Fibroblast of pulmonary artery (primary cell): ENCODE measurements at regions not wholly inside any gene's neighbourhood (a gene's known extent, or its start where the extent isn't known, plus 50 kb on each side); places are given as distances from the start of the nearest gene placed in this dataset.

Experiments used
- DNase-seq: peaks from one replicate; pipeline ENCODE4 v3.0.0-alpha.2; 2010; ENCODE audit warnings: low read depth
- H3K4me3 ChIP-seq: replicated peaks from 2 replicates; pipeline ENCODE4 v1.5.1; 2011; ENCODE audit warnings: low read depth, mild to moderate bottlenecking, control low read depth, low read length, moderate library complexity
- TF ChIP-seq, protein P1 (sequence below): IDR thresholded peaks from 2 replicates; pipeline ENCODE4 v1.5.1; 2011; ENCODE audit warnings: mild to moderate bottlenecking, control low read depth, low read length, inconsistent platforms; ENCODE audit errors: missing control alignments

DNA sequence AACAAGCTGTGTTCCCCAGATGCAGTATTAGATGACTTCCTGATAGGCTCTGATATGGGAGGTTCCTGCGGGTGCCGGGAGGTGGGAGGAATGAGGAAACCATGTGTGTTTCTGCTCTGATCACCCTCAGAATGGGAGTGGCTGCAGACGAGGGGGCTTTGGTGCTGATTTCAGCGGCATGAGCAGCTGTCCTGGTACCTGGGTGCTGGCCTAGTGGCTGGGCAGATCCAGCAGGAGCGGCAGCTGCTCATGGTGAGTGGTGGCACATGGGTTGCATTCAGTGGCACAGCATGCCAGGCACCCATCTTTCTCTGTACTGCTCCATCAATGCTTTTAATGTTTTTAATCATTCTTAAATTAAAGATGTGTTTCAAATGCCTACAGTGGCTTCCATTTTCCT, 177.2 kb upstream of the NETO1 start:
- TF ChIP-seq, protein P1, sequence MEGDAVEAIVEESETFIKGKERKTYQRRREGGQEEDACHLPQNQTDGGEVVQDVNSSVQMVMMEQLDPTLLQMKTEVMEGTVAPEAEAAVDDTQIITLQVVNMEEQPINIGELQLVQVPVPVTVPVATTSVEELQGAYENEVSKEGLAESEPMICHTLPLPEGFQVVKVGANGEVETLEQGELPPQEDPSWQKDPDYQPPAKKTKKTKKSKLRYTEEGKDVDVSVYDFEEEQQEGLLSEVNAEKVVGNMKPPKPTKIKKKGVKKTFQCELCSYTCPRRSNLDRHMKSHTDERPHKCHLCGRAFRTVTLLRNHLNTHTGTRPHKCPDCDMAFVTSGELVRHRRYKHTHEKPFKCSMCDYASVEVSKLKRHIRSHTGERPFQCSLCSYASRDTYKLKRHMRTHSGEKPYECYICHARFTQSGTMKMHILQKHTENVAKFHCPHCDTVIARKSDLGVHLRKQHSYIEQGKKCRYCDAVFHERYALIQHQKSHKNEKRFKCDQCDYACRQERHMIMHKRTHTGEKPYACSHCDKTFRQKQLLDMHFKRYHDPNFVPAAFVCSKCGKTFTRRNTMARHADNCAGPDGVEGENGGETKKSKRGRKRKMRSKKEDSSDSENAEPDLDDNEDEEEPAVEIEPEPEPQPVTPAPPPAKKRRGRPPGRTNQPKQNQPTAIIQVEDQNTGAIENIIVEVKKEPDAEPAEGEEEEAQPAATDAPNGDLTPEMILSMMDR: no peak
- no peak for DNase-seq
- H3K4me3 ChIP-seq: no peak overlapping the region

- H3K4me3 ChIP-seq: no peak overlapping the region
- no peak for DNase-seq
- TF ChIP-seq, protein P1: no peak
Observed at GRCh38 chr18:73043611-73044010, 175.8 kb upstream of the NETO1 start.

DNA sequence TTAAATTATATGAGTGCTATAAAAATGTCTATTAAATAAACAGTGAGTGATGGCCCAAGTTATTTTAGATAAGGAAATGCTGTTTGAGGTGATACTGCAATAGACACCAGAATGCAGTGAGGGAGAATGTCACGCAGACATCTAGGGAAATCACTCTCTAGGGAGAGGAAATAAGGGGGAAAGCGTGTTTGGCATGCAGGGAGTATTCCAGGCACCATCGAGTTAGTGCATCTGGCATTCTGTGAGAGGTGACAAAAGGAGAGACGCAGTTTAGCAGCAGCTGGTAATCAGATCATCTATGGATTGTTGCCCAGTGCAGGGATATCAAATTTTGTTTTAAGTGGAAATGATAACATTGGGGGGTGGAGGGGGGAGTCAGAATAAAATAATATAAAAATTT, 175.4 kb upstream of the NETO1 start:
- no peak for DNase-seq
- TF ChIP-seq, protein P1: no peak
- no peak overlapping the region for H3K4me3 ChIP-seq

- TF ChIP-seq, protein P1: no peak
- DNase-seq: no peak
- H3K4me3 ChIP-seq: no peak overlapping the region
Observed at GRCh38 chr18:73040247-73040646, 172.5 kb upstream of the NETO1 start.

DNA sequence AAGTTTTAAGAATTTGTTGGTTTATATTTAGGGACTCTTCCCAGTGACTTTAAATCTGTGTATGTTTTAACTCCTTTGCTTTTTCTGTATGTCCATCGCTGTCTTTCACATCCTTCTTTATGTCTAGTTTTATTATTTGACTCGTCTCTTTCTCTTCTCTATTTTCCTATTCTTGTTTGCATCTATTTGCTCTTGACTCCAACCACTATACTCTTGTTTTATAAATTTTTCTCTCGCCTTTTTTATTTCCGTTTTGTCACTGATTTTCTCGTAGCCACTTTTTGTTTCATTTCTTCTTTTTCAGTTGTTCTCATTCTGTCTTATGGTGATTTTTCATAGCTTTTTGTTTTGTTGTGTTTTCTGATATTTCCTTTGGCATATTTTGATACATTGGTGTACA, 170.5 kb upstream of the NETO1 start:
- TF ChIP-seq, protein P1: no peak
- DNase-seq: no peak
- H3K4me3 ChIP-seq: no peak overlapping the region

- no peak overlapping the region for H3K4me3 ChIP-seq
- no peak for DNase-seq
- TF ChIP-seq, protein P1: no peak
Observed at GRCh38 chr18:73023975-73024374, 156.2 kb upstream of the NETO1 start.

- H3K4me3 ChIP-seq: no peak overlapping the region
- DNase-seq: no peak
- TF ChIP-seq, protein P1: no peak
Observed at GRCh38 chr18:73009691-73010090, 141.9 kb upstream of the NETO1 start.
